ENCODE measurements at regions not wholly inside any gene's neighbourhood (a gene's known extent, or its start where the extent isn't known, plus 50 kb on each side); places are given as distances from the start of the nearest gene placed in this dataset.

DNA sequence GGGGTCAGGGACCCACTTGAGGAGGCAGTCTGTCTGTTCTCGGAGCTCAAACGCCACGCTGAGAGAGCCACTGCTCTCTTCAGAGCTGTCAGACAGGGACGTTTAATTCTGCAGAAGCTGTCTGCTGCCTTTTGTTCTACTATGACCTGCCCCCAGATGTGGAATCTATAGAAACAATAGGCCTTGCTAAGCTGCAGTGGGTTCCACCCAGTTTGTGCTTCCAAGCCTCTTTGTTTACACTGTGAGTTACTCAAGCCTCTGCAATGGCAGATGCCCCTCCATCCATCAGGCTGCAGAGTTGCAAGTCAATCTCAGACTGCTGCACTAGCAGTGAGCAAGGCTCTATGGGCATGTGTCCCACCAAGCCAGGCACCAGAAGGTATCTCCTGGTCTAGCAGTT is 158.1 kb downstream of the DTHD1 start:
- no peak for TF ChIP-seq POLR2A (IDR thresholded peaks at IDR 0.05)
- TF ChIP-seq, protein P1, sequence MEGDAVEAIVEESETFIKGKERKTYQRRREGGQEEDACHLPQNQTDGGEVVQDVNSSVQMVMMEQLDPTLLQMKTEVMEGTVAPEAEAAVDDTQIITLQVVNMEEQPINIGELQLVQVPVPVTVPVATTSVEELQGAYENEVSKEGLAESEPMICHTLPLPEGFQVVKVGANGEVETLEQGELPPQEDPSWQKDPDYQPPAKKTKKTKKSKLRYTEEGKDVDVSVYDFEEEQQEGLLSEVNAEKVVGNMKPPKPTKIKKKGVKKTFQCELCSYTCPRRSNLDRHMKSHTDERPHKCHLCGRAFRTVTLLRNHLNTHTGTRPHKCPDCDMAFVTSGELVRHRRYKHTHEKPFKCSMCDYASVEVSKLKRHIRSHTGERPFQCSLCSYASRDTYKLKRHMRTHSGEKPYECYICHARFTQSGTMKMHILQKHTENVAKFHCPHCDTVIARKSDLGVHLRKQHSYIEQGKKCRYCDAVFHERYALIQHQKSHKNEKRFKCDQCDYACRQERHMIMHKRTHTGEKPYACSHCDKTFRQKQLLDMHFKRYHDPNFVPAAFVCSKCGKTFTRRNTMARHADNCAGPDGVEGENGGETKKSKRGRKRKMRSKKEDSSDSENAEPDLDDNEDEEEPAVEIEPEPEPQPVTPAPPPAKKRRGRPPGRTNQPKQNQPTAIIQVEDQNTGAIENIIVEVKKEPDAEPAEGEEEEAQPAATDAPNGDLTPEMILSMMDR (IDR thresholded peaks at IDR 0.05), result no peak
- TF ChIP-seq EP300 (IDR thresholded peaks at IDR 0.05), result no peak
- peaks cover 0 to 5% (median 0%) of the 10 kb centered on the region in 4 donors for H3K9me3 ChIP-seq
- H3K4me1 ChIP-seq, result no peaks in the 10 kb centered on the region
- DNase-seq (ENCODE audit: low spot score in 2 of 2), result no peak
- H3K27ac ChIP-seq, result no peak overlapping the region
- no peaks in the 10 kb centered on the region for H3K27me3 ChIP-seq
- H3K36me3 ChIP-seq, result no peaks in the 10 kb centered on the region
- no peak overlapping the region for H3K4me3 ChIP-seq
- 76 to 79% methylated on average over 3 to 4 of the region's 4 CpGs for WGBS, 2 donors

GRCh38 chr4:36445480-36445879 is 164.1 kb downstream of the DTHD1 start:
- H3K27me3 ChIP-seq, result no peaks in the 10 kb centered on the region
- TF ChIP-seq EP300 (IDR thresholded peaks at IDR 0.05) (no peak), POLR2A (IDR thresholded peaks at IDR 0.05) (no peak)
- TF ChIP-seq, protein P1 (IDR thresholded peaks at IDR 0.05), result no peak
- DNase-seq (ENCODE audit: low spot score in 2 of 2), result no peak
- no peaks in the 10 kb centered on the region for H3K9me3 ChIP-seq
- H3K36me3 ChIP-seq, result no peaks in the 10 kb centered on the region
- H3K4me3 ChIP-seq, result no peak overlapping the region
- no peaks in the 10 kb centered on the region for H3K4me1 ChIP-seq
- no peak overlapping the region for H3K27ac ChIP-seq
- 77 to 83% methylated on average over 2 of the region's 2 CpGs for WGBS, 2 donors

DNA sequence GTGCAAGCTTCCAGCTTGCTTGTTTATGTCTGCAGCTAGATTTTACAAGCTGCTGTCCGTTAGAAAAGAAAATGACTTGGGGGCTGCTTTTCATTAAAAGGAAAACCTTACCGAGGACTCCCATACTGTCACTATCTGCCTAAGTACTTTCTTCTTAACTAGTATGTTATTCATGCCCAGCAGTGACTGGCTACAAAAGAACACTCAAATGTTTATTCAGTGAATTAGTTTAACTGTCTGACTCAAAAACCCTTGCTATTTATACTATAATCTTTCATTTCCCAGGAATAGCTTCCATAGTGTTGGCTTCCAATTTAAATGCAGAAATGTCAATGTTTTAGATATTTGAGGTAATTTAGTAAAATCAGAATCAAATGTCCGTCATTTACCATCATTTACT is 164.9 kb downstream of the DTHD1 start:
- Histone ChIP-seq H3K36me3 (no peaks in the 10 kb centered on the region), H3K27ac (no peak overlapping the region), H3K4me1 (no peaks in the 10 kb centered on the region), H3K4me3 (no peak overlapping the region), H3K27me3 (no peaks in the 10 kb centered on the region), H3K9me3 (no peaks in the 10 kb centered on the region)
- 73% methylated on average over 3 of the region's 3 CpGs for WGBS, 2 donors
- TF ChIP-seq POLR2A (IDR thresholded peaks at IDR 0.05) (no peak), EP300 (IDR thresholded peaks at IDR 0.05) (no peak)
- no peak for DNase-seq (ENCODE audit: low spot score in 2 of 2)

GRCh38 chr4:36461344-36461743 is 179.9 kb downstream of the DTHD1 start:
- H3K4me1 ChIP-seq, result no peaks in the 10 kb centered on the region
- H3K9me3 ChIP-seq, result no peaks in the 10 kb centered on the region
- WGBS, 2 donors, result 76 to 86% methylated on average over 4 of the region's 4 CpGs
- H3K4me3 ChIP-seq, result no peak overlapping the region
- DNase-seq (ENCODE audit: low spot score in 2 of 2), result no peak
- TF ChIP-seq POLR2A (IDR thresholded peaks at IDR 0.05) (no peak), EP300 (IDR thresholded peaks at IDR 0.05) (no peak)
- TF ChIP-seq, protein P1 (IDR thresholded peaks at IDR 0.05), result no peak
- no peaks in the 10 kb centered on the region for H3K36me3 ChIP-seq
- H3K27me3 ChIP-seq, result no peaks in the 10 kb centered on the region
- no peak overlapping the region for H3K27ac ChIP-seq

- no peak for TF ChIP-seq EP300 (IDR thresholded peaks at IDR 0.05)
- no peak for TF ChIP-seq POLR2A (IDR thresholded peaks at IDR 0.05)
- TF ChIP-seq, protein P1 (IDR thresholded peaks at IDR 0.05), result no peak
- H3K9me3 ChIP-seq, result no peaks in the 10 kb centered on the region
- 44 to 89% methylated on average over 2 of the region's 2 CpGs for WGBS, 2 donors
- no peak for DNase-seq (ENCODE audit: low spot score in 2 of 2)
- H3K27me3 ChIP-seq, result no peaks in the 10 kb centered on the region
- H3K36me3 ChIP-seq, result no peaks in the 10 kb centered on the region
- H3K4me1 ChIP-seq, result no peaks in the 10 kb centered on the region
- no peak overlapping the region for H3K4me3 ChIP-seq
- H3K27ac ChIP-seq, result no peak overlapping the region
Observed at GRCh38 chr4:36467670-36468069, 186.3 kb downstream of the DTHD1 start.

DNA sequence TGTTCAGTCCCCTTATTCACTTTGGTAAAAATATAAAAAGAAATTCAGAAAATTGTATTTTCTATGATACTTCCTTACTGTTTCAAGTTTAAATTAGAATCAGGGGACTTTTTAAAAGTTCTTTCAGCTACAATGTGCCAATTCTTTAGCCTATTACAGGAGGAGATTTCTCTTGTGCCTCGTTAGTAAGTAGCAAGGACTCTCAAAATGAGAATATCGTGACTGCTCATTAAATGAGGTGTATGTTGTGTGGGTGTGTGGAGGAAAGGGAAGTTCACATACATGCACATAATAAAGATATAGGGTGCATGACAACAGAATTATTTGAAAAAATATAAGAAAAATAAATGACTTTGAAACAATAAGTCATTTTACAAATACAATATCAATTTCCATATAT is 190.5 kb downstream of the DTHD1 start:
- Histone ChIP-seq H3K27ac (no peak overlapping the region), H3K4me1 (no peaks in the 10 kb centered on the region), H3K36me3 (no peaks in the 10 kb centered on the region), H3K4me3 (no peak overlapping the region), H3K27me3 (no peaks in the 10 kb centered on the region), H3K9me3 (no peaks in the 10 kb centered on the region)
- TF ChIP-seq EP300 (IDR thresholded peaks at IDR 0.05) (no peak), POLR2A (IDR thresholded peaks at IDR 0.05) (no peak)
- TF ChIP-seq, protein P1 (IDR thresholded peaks at IDR 0.05), result no peak
- WGBS, 2 donors, result 56 to 64% methylated on average over 2 of the region's 2 CpGs
- DNase-seq (ENCODE audit: low spot score in 2 of 2), result no peak
